Cardiac muscle cell (in vitro differentiated cells and primary cell): ENCODE measurements at regions not wholly inside any gene's neighbourhood (a gene's known extent, or its start where the extent isn't known, plus 50 kb on each side); places are given as distances from the start of the nearest gene placed in this dataset.

ENCODE experiments used
- DNase-seq, 2 donors: peaks; one replicate each; pipeline versions ENCODE4 v3.0.0 to v3.0.0-alpha.2; 2010 to 2017; ENCODE audit warnings: low read depth in 1 of 2, low spot score in 1 of 2
- H3K27ac ChIP-seq: fragments of 200-600 bp; sonication (generic); 2 replicates; pipeline ENCODE4 v1.5.1; 2016
- H3K27me3 ChIP-seq: fragments of 200-600 bp; sonication (generic); 2 replicates; pipeline ENCODE4 v1.6.0; 2016; ENCODE audit warnings: control low read depth
- H3K36me3 ChIP-seq: fragments of 200-600 bp; sonication (generic); 2 replicates; pipeline ENCODE4 v1.5.1; 2016; ENCODE audit warnings: control low read depth
- H3K4me1 ChIP-seq: fragments of 200-600 bp; sonication (generic); 2 replicates; pipeline ENCODE4 v1.8.1; 2017; ENCODE audit warnings: low read depth, mild to moderate bottlenecking, mixed run types
- H3K4me3 ChIP-seq: fragments of 200-600 bp; sonication (generic); 2 replicates; pipeline ENCODE4 v1.5.1; 2016; ENCODE audit warnings: mild to moderate bottlenecking
- H3K9me3 ChIP-seq: fragments of 200-600 bp; sonication (generic); 2 replicates; pipeline ENCODE4 v1.5.1; 2017; ENCODE audit warnings: low read depth, mild to moderate bottlenecking, control low read depth
- TF ChIP-seq, protein P1 (sequence below): IDR thresholded peaks from 2 replicates; pipeline ENCODE4 v1.5.1; 2012; ENCODE audit warnings: low read depth, mild to moderate bottlenecking, low read length

DNA sequence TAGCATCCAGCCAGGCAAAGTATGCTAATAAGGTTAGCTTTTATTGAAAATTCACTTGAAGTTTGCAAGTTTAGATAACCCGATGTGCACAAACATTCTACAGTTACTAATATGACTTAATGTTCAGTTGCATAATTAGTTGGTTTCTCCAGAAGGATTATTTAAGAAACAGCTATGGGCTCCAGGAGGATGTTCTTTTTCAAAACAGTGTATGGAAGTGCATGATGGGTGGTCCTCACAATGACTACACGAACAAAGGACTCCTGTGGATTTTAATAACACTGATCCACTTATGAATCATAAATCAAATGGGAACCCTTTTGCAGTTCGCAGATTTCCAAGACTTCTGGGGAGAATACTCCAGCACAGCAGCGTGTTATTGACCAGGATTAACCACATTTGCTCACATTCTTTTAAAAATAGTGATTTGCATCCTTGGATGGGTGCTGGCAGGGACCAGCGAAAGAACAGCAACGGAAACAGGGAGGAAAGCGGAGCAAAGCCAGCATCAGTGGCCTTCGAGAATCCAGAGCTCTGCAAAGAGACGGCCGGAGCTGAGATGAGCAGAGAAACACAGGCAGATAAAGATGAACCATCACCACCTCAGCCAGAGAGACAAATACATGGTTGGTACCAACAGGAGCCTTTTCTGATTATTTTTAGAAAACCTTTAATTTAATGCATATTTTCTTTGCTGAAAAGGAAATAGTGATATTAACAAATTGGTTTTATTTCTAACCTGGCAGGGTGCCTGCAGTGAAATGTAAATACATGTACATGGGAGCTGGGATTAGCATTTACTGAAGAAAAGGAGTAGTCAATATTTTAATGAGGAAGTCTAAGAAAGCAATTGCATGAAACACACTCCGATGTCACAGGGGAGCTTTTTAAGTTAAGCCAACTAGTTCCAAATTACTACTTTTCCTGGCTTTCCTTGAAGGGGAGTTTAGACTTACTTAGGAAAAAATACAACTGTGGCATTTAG is 623.2 kb upstream of the ZFHX3 start:
- Histone ChIP-seq H3K36me3 (no peaks in the 10 kb centered on the region), H3K27me3 (no peaks in the 10 kb centered on the region), H3K4me1 (no peaks in the 10 kb centered on the region), H3K27ac (no peak overlapping the region), H3K4me3 (no peak overlapping the region), H3K9me3 (no peaks in the 10 kb centered on the region)
- DNase-seq: no peak
- TF ChIP-seq, protein P1, sequence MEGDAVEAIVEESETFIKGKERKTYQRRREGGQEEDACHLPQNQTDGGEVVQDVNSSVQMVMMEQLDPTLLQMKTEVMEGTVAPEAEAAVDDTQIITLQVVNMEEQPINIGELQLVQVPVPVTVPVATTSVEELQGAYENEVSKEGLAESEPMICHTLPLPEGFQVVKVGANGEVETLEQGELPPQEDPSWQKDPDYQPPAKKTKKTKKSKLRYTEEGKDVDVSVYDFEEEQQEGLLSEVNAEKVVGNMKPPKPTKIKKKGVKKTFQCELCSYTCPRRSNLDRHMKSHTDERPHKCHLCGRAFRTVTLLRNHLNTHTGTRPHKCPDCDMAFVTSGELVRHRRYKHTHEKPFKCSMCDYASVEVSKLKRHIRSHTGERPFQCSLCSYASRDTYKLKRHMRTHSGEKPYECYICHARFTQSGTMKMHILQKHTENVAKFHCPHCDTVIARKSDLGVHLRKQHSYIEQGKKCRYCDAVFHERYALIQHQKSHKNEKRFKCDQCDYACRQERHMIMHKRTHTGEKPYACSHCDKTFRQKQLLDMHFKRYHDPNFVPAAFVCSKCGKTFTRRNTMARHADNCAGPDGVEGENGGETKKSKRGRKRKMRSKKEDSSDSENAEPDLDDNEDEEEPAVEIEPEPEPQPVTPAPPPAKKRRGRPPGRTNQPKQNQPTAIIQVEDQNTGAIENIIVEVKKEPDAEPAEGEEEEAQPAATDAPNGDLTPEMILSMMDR: no peak

DNA sequence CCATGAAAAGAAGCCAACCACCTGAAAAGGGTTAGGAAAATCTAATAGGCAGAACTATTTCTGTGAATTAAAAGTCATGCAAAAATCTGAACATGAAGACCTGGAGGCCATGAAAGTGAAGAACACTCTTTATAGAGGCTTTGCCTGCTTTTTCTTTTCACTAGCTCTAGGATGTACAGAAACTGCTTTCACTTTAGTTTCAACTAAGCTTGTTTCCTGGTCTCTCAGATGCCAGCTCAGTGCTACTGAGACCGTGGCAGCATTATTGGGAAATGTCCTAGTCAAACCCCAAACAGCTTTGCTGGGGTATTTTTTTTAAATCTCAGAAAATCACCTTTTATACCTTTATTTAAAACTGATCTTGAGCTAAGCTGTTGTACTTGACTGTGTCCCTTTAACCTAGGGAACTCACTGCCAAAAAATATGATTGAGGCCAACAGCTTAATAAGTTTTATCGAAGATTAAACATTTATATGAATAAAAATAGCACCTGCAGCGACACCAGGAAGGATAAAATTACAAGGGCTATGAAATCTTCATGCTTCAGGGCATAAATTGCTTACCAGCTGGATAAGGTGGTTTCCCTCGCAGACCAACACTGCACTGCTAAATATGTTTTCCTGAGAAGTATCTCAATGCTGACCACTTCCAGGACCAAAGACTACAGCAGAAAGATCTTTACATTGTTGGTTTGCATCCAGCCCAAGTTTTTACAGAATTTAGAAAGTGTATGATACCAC is 621.8 kb upstream of the ZFHX3 start:
- Histone ChIP-seq H3K9me3 (no peaks in the 10 kb centered on the region), H3K4me1 (no peaks in the 10 kb centered on the region), H3K27me3 (no peaks in the 10 kb centered on the region), H3K36me3 (no peaks in the 10 kb centered on the region), H3K4me3 (no peak overlapping the region), H3K27ac (no peak overlapping the region)
- TF ChIP-seq, protein P1: no peak
- DNase-seq: no peak

DNA sequence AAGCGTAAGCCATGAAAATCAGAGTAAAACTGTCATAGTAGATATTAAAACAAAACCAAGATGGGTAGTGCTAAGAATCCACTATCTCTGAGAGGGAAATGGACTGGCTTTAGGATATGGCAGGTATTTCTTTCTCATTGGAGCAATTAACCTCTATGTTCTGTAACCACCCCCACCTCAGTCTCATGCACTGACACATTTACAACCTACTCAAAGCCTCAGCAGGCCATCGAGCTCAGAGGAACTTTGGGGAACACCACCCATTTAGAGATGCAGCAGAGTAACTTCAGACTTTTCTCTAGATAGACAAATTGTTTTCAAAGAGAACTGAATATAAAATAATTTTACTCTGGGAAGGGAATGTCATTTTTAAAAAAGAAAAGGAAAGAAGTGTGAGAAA is 615.8 kb upstream of the ZFHX3 start:
- H3K4me1 ChIP-seq: no peaks in the 10 kb centered on the region
- no peaks in the 10 kb centered on the region for H3K36me3 ChIP-seq
- H3K4me3 ChIP-seq: no peak overlapping the region
- H3K27ac ChIP-seq: no peak overlapping the region
- TF ChIP-seq, protein P1: no peak
- no peaks in the 10 kb centered on the region for H3K9me3 ChIP-seq
- H3K27me3 ChIP-seq: no peaks in the 10 kb centered on the region
- DNase-seq: no peak

DNA sequence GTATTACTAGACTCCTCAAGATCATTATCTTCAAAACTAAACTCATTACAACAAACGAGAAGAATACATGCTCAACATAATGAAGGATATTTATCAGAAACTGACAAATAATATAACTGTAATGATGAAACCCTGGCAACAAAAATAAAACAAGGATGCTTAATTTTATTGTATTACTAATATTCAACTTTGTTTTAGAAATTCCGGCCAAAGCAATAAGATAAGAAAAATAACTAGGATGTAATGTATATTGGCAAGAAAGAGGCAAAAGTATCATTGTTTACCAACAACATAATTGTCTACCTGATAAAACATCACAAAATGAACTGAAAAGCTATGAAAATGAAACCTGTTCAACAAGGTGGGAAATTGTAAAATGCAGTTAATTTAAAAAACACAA is 588.3 kb upstream of the ZFHX3 start:
- H3K4me1 ChIP-seq: no peaks in the 10 kb centered on the region
- H3K9me3 ChIP-seq: no peaks in the 10 kb centered on the region
- H3K36me3 ChIP-seq: no peaks in the 10 kb centered on the region
- DNase-seq: no peak
- TF ChIP-seq, protein P1: no peak
- no peak overlapping the region for H3K27ac ChIP-seq
- H3K4me3 ChIP-seq: no peak overlapping the region
- H3K27me3 ChIP-seq: no peaks in the 10 kb centered on the region

DNA sequence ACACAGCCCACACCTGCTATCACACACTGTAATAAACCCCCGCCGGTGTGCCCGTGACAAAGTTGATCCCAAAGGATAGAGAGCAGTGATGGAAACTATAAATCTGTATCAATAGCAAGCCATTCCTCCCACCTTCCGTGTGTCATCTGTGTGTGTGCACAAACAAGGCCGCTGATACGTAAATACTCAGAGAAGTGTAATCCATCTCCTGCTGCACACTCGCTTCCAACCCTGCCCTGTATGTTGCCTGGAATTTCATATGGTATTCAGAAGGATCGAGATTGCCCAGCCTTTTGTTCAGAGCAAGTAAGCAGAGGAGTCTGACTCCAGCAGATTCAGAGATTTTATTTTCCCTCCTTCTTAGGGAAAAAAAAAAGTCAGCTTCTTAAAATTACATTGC is 581.1 kb upstream of the ZFHX3 start:
- H3K36me3 ChIP-seq: no peaks in the 10 kb centered on the region
- H3K27ac ChIP-seq: no peak overlapping the region
- no peaks in the 10 kb centered on the region for H3K9me3 ChIP-seq
- TF ChIP-seq, protein P1: no peak
- no peaks in the 10 kb centered on the region for H3K4me1 ChIP-seq
- no peak overlapping the region for H3K4me3 ChIP-seq
- no peak for DNase-seq
- no peaks in the 10 kb centered on the region for H3K27me3 ChIP-seq
